Ovary (tissue), 7 donors: ENCODE measurements at regions not wholly inside any gene's neighbourhood (a gene's known extent, or its start where the extent isn't known, plus 50 kb on each side); places are given as distances from the start of the nearest gene placed in this dataset.

Experiments used
- DNase-seq, 5 donors: peaks; one replicate each; pipeline ENCODE4 v3.0.0-alpha.2; 2019 to 2020
- H3K27ac ChIP-seq, 2 donors: fragments of 200-600 bp; one replicate each; pipeline versions ENCODE4 v1.5.1 to v1.8.0; 2019 to 2022
- H3K27me3 ChIP-seq: fragments of 200-600 bp; one replicate; pipeline ENCODE4 v1.8.0; 2022
- H3K36me3 ChIP-seq: fragments of 200-600 bp; sonication (generic); one replicate; pipeline ENCODE4 v1.5.1; 2019
- H3K4me1 ChIP-seq: one replicate; pipeline ENCODE4 v1.8.1; 2013; ENCODE audit warnings: mild to moderate bottlenecking, moderate library complexity; ENCODE audit not compliant: insufficient read depth
- H3K4me3 ChIP-seq: fragments of 200-600 bp; sonication (generic); one replicate; pipeline ENCODE4 v1.5.1; 2017
- H3K9me3 ChIP-seq, 2 donors: fragments of 200-600 bp in 1 of 2; sonication (generic) in 1 of 2; one replicate each; pipeline versions ENCODE4 v1.5.1 to v1.8.1; 2013 to 2019; ENCODE audit warnings: mild to moderate bottlenecking in 1 of 2, moderate library complexity in 1 of 2
- CTCF ChIP-seq, 3 donors: fragments of 450-650 bp in 2 of 3; fragments of 200-600 bp in 1 of 3; IDR thresholded peaks; one replicate each; pipeline versions ENCODE4 v1.5.1 to v1.8.0; 2016 to 2022; ENCODE audit warnings: antibody characterized with exemption in 3 of 3, mild to moderate bottlenecking in 1 of 3
- EP300 ChIP-seq: sonication (generic); formaldehyde crosslinking; IDR thresholded peaks from one replicate; pipeline ENCODE4 v1.6.1; 2017; ENCODE audit warnings: antibody characterized with exemption
- POLR2A ChIP-seq: fragments of 450-650 bp; IDR thresholded peaks from one replicate; pipeline ENCODE4 v1.6.1; 2017; ENCODE audit warnings: antibody characterized with exemption, mild to moderate bottlenecking, moderate library complexity
- WGBS, 3 donors: extraction: QIAGEN DNeasy Blood & Tissue Kit in 1 of 3; methylation state at CpG; one replicate each; pipeline versions ENCODE4 v1.1.5 to v1.1.7; 2013 to 2017; 5-methylcytosine and 5-hydroxymethylcytosine counted together
- intact Hi-C, 4 donors: fragments of 100-400 bp; cut with DNase I; formaldehyde crosslinking; loops; one replicate each; pipeline versions ENCODE4 v1.11.0 to v1.15.1; 2022 to 2023
- donor health status: DM: no; HTN: no; CAD: no; lungs with moderate emphysema.
- donor health status: DM: no; HTN: no; CAD: no.
- donor health status: Bipolar disorder and iron deficiency.
- donor health status: DM: no; HTN: no; CAD: no.
- donor health status: DM: yes; HTN: yes; CAD: no.

- Histone ChIP-seq H3K27ac (no peak overlapping the region), H3K9me3 (no peaks in the 10 kb centered on the region), H3K36me3 (no peaks in the 10 kb centered on the region), H3K27me3 (no peaks in the 10 kb centered on the region), H3K4me3 (no peak overlapping the region), H3K4me1 (no peaks in the 10 kb centered on the region)
- 87 to 90% (median 90%) methylated on average over 3 of the region's 3 CpGs for WGBS, 3 donors
- TF ChIP-seq EP300 (no peak), POLR2A (no peak), CTCF (IDR thresholded peaks at IDR 0.05) (no peak)
- intact Hi-C loops = no loop called here
- DNase-seq = no peak
Measured at GRCh38 chr15:56844471-56844870, 74.0 kb upstream of the TCF12 start.

GRCh38 chr15:56839641-56840040 is 78.8 kb upstream of the TCF12 start:
- no peak for DNase-seq
- Histone ChIP-seq H3K27me3 (no peaks in the 10 kb centered on the region), H3K4me3 (no peak overlapping the region), H3K27ac (no peak overlapping the region), H3K9me3 (no peaks in the 10 kb centered on the region), H3K4me1 (no peaks in the 10 kb centered on the region), H3K36me3 (no peaks in the 10 kb centered on the region)
- intact Hi-C loops = no loop called here
- TF ChIP-seq EP300 (no peak), CTCF (IDR thresholded peaks at IDR 0.05) (no peak), POLR2A (no peak)

GRCh38 chr15:56839099-56839498 is 79.3 kb upstream of the TCF12 start:
- Histone ChIP-seq H3K27ac (no peak overlapping the region), H3K4me1 (no peaks in the 10 kb centered on the region), H3K27me3 (no peaks in the 10 kb centered on the region), H3K9me3 (no peaks in the 10 kb centered on the region), H3K4me3 (no peak overlapping the region), H3K36me3 (no peaks in the 10 kb centered on the region)
- TF ChIP-seq POLR2A = no peak
- no peak for TF ChIP-seq CTCF (IDR thresholded peaks at IDR 0.05)
- no peak for TF ChIP-seq EP300
- intact Hi-C loops = no loop called here
- DNase-seq = no peak
- 75 to 77% (median 76%) methylated on average over 5 of the region's 5 CpGs for WGBS, 3 donors

GRCh38 chr15:56838085-56838484 is 80.4 kb upstream of the TCF12 start:
- no peaks in the 10 kb centered on the region for H3K4me1 ChIP-seq
- no peaks in the 10 kb centered on the region for H3K36me3 ChIP-seq
- no peak overlapping the region for H3K27ac ChIP-seq
- no peaks in the 10 kb centered on the region for H3K27me3 ChIP-seq
- DNase-seq = no peak
- WGBS, 3 donors = 96 to 98% (median 97%) methylated on average over 4 of the region's 4 CpGs
- TF ChIP-seq CTCF (IDR thresholded peaks at IDR 0.05) (no peak), POLR2A (no peak), EP300 (no peak)
- H3K9me3 ChIP-seq = no peaks in the 10 kb centered on the region
- intact Hi-C loops = no loop called here
- no peak overlapping the region for H3K4me3 ChIP-seq

- WGBS, 3 donors = 58 to 75% (median 59%) methylated on average over 1 of the region's 1 CpG
- Histone ChIP-seq H3K9me3 (no peaks in the 10 kb centered on the region), H3K4me3 (no peak overlapping the region), H3K27ac (no peak overlapping the region), H3K27me3 (no peaks in the 10 kb centered on the region), H3K4me1 (peaks cover under 1% of the 10 kb centered on the region), H3K36me3 (no peaks in the 10 kb centered on the region)
- intact Hi-C loops = no loop called here
- DNase-seq = no peak
- TF ChIP-seq POLR2A (no peak), EP300 (no peak), CTCF (IDR thresholded peaks at IDR 0.05) (no peak)
Measured at GRCh38 chr15:56837273-56837672, 81.2 kb upstream of the TCF12 start.
